Neural cell (in vitro differentiated cells): ENCODE measurements at regions not wholly inside any gene's neighbourhood (a gene's known extent, or its start where the extent isn't known, plus 50 kb on each side); places are given as distances from the start of the nearest gene placed in this dataset.

Source experiments
- CTCF ChIP-seq: fragments of 450-650 bp; IDR thresholded peaks from 2 replicates; pipeline ENCODE4 v1.5.1; 2014; ENCODE audit warnings: antibody characterized with exemption, mild to moderate bottlenecking, moderate library complexity; ENCODE audit not compliant: poor library complexity, severe bottlenecking
- EP300 ChIP-seq: fragments of 450-650 bp; conservative IDR thresholded peaks from 2 replicates; pipeline ENCODE4 v1.6.1; 2014; ENCODE audit warnings: antibody characterized with exemption, mild to moderate bottlenecking, moderate library complexity; ENCODE audit not compliant: poor library complexity, severe bottlenecking
- EZH2 ChIP-seq: fragments of 200-600, 300-800 bp; shearing (Covaris generic), sonication (generic); IDR thresholded peaks from 2 replicates; pipeline ENCODE4 v1.6.1; 2014; ENCODE audit warnings: antibody characterized with exemption, low read length, borderline replicate concordance, mild to moderate bottlenecking; ENCODE audit not compliant: insufficient read depth, poor library complexity, severe bottlenecking
- MXI1 ChIP-seq: fragments of 450-650 bp; conservative IDR thresholded peaks from 2 replicates; pipeline ENCODE4 v1.6.1; 2014; ENCODE audit warnings: antibody characterized with exemption, mild to moderate bottlenecking; ENCODE audit not compliant: poor library complexity, severe bottlenecking
- POLR2AphosphoS5 ChIP-seq: IDR thresholded peaks from 2 replicates; pipeline ENCODE4 v1.6.1; 2012
- RAD21 ChIP-seq: fragments of 450-650 bp; conservative IDR thresholded peaks from 2 replicates; pipeline ENCODE4 v1.6.1; 2014; ENCODE audit warnings: antibody characterized with exemption, mild to moderate bottlenecking, moderate library complexity
- REST ChIP-seq: IDR thresholded peaks from 2 replicates; pipeline ENCODE4 v1.6.1; 2012; ENCODE audit warnings: borderline replicate concordance
- TAF1 ChIP-seq: IDR thresholded peaks from 2 replicates; pipeline ENCODE4 v1.6.1; 2012; ENCODE audit warnings: low read depth

GRCh38 chr21:35696644-35697043 lies 363.7 kb downstream of the SETD4 start:
- no peak for TF ChIP-seq RAD21
- TF ChIP-seq CTCF = no peak
- TF ChIP-seq POLR2AphosphoS5 = no peak
- TF ChIP-seq EP300 = no peak
- TF ChIP-seq MXI1 = no peak
- no peak for TF ChIP-seq REST
- no peak for TF ChIP-seq TAF1
- TF ChIP-seq EZH2 = no peak
